SK-N-SH treated with all-trans-retinoic acid at 6 μM for 48 hours (cell line): ENCODE measurements at regions not wholly inside any gene's neighbourhood (a gene's known extent, or its start where the extent isn't known, plus 50 kb on each side); places are given as distances from the start of the nearest gene placed in this dataset.

Source experiments
- ATAC-seq: fragments of 200-7000 bp; cut with Tn5 transposase; 3 replicates; pipeline ENCODE4 v1.9.1; 2020; ENCODE audit warnings: mild to moderate bottlenecking, moderate library complexity
- ARNTL ChIP-seq: fragments of 450-650 bp; formaldehyde crosslinking; IDR thresholded peaks from 2 replicates; pipeline ENCODE4 v1.5.0; 2020; ENCODE audit warnings: low read depth, mild to moderate bottlenecking, moderate library complexity, borderline replicate concordance
- BACH2 ChIP-seq: fragments of 250-450 bp; sonication (Bioruptor Pico); IDR thresholded peaks from 2 replicates; pipeline ENCODE4 v1.9.0; 2021; ENCODE audit warnings: mild to moderate bottlenecking, borderline replicate concordance
- ESRRG ChIP-seq: fragments of 250-450 bp; sonication (Bioruptor Pico); IDR thresholded peaks from 2 replicates; pipeline ENCODE4 v1.6.1; 2021; ENCODE audit warnings: mild to moderate bottlenecking
- GLIS3 ChIP-seq: fragments of 250-450 bp; sonication (Bioruptor Pico); IDR thresholded peaks from 2 replicates; pipeline ENCODE4 v1.5.0; 2020; ENCODE audit warnings: mild to moderate bottlenecking, moderate library complexity
- ISL1 ChIP-seq: fragments of 250-450 bp; sonication (Bioruptor Pico); IDR thresholded peaks from 2 replicates; pipeline ENCODE4 v2.1.2; 2022; ENCODE audit warnings: mild to moderate bottlenecking, moderate library complexity
- OSR1 ChIP-seq: fragments of 250-450 bp; sonication (Bioruptor Pico); IDR thresholded peaks from 2 replicates; pipeline ENCODE4 v1.8.0; 2022; ENCODE audit warnings: moderate library complexity, mild to moderate bottlenecking, inconsistent platforms
- PATZ1 ChIP-seq: fragments of 250-450 bp; sonication (Bioruptor Pico); IDR thresholded peaks from 2 replicates; pipeline ENCODE4 v1.8.0; 2020; ENCODE audit warnings: mild to moderate bottlenecking, moderate library complexity, borderline replicate concordance
- PPARA ChIP-seq: fragments of 250-450 bp; sonication (Bioruptor Pico); IDR thresholded peaks from 2 replicates; pipeline ENCODE4 v1.5.0; 2020; ENCODE audit warnings: mild to moderate bottlenecking, borderline replicate concordance
- RARB ChIP-seq: fragments of 250-450 bp; sonication (Bioruptor Pico); IDR thresholded peaks from 2 replicates; pipeline ENCODE4 v1.8.0; 2021; ENCODE audit warnings: mild to moderate bottlenecking, moderate library complexity
- SNAI2 ChIP-seq: fragments of 250-450 bp; sonication (Bioruptor Pico); IDR thresholded peaks from 2 replicates; pipeline ENCODE4 v1.5.0; 2020; ENCODE audit warnings: mild to moderate bottlenecking, moderate library complexity
- TCF4 ChIP-seq: fragments of 250-450 bp; sonication (Bioruptor Pico); IDR thresholded peaks from 2 replicates; pipeline ENCODE4 v1.8.0; 2021; ENCODE audit warnings: mild to moderate bottlenecking, moderate library complexity, borderline replicate concordance
- TOX ChIP-seq: fragments of 250-450 bp; sonication (Bioruptor Pico); IDR thresholded peaks from 2 replicates; pipeline ENCODE4 v1.8.0; 2021; ENCODE audit warnings: mild to moderate bottlenecking, moderate library complexity, borderline replicate concordance
- TSHZ2 ChIP-seq: fragments of 250-450 bp; sonication (Bioruptor Pico); IDR thresholded peaks from 2 replicates; pipeline ENCODE4 v1.5.0; 2020; ENCODE audit warnings: mild to moderate bottlenecking, moderate library complexity
- ZC3H10 ChIP-seq: fragments of 250-450 bp; sonication (Bioruptor Pico); IDR thresholded peaks from 2 replicates; pipeline ENCODE4 v1.5.1; 2021; ENCODE audit warnings: mild to moderate bottlenecking, moderate library complexity
- ZFP3 ChIP-seq: fragments of 250-450 bp; sonication (Bioruptor Pico); IDR thresholded peaks from 2 replicates; pipeline ENCODE4 v1.5.0; 2020; ENCODE audit warnings: mild to moderate bottlenecking, moderate library complexity
- ZFP30 ChIP-seq: fragments of 450-650 bp; formaldehyde crosslinking; IDR thresholded peaks from 2 replicates; pipeline ENCODE4 v1.5.0; 2022; ENCODE audit warnings: mild to moderate bottlenecking, moderate library complexity
- ZNF565 ChIP-seq: fragments of 450-650 bp; formaldehyde crosslinking; conservative IDR thresholded peaks from 2 replicates; pipeline ENCODE4 v1.5.0; 2020; ENCODE audit warnings: low read depth, mild to moderate bottlenecking, moderate library complexity
- ZNF8 ChIP-seq: fragments of 450-650 bp; formaldehyde crosslinking; IDR thresholded peaks from 2 replicates; pipeline ENCODE4 v1.5.0; 2020; ENCODE audit warnings: mild to moderate bottlenecking, moderate library complexity
- TF ChIP-seq, protein P1 (sequence below): fragments of 250-450 bp; sonication (Bioruptor Pico); IDR thresholded peaks from 2 replicates; pipeline ENCODE4 v1.5.1; 2020; ENCODE audit warnings: low read depth, mild to moderate bottlenecking, moderate library complexity
- TF ChIP-seq, protein P2 (sequence below): fragments of 250-450 bp; sonication (Bioruptor Pico); IDR thresholded peaks from 2 replicates; pipeline ENCODE4 v1.5.1; 2021; ENCODE audit warnings: mild to moderate bottlenecking, moderate library complexity
- TF ChIP-seq, protein P3 (sequence below): fragments of 250-450 bp; sonication (Bioruptor Pico); IDR thresholded peaks from 2 replicates; pipeline ENCODE4 v1.8.0; 2021; ENCODE audit warnings: low read depth, mild to moderate bottlenecking, moderate library complexity, borderline replicate concordance

- no peak for ATAC-seq
- TF ChIP-seq ARNTL (CRISPR knock-in tag) (no peak), SNAI2 (CRISPR knock-in tag) (no peak), ZFP3 (CRISPR knock-in tag) (no peak), OSR1 (CRISPR knock-in tag) (no peak), TSHZ2 (CRISPR knock-in tag) (no peak), RARB (CRISPR knock-in tag) (no peak), TOX (no peak), ESRRG (CRISPR knock-in tag) (no peak)
- TF ChIP-seq, protein P1, sequence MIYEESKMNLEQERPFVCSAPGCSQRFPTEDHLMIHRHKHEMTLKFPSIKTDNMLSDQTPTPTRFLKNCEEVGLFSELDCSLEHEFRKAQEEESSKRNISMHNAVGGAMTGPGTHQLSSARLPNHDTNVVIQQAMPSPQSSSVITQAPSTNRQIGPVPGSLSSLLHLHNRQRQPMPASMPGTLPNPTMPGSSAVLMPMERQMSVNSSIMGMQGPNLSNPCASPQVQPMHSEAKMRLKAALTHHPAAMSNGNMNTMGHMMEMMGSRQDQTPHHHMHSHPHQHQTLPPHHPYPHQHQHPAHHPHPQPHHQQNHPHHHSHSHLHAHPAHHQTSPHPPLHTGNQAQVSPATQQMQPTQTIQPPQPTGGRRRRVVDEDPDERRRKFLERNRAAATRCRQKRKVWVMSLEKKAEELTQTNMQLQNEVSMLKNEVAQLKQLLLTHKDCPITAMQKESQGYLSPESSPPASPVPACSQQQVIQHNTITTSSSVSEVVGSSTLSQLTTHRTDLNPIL, result no peak
These were observed 83.2 kb upstream of the SSBP2 start for GRCh38 chr5:81834021-81834660.

- ATAC-seq, result no peak
- no peak for TF ChIP-seq ESRRG (CRISPR knock-in tag)
- TF ChIP-seq ZNF565 (CRISPR knock-in tag), result no peak
- TF ChIP-seq ZFP30 (CRISPR knock-in tag), result no peak
- no peak for TF ChIP-seq RARB (CRISPR knock-in tag)
- TF ChIP-seq, protein P2, sequence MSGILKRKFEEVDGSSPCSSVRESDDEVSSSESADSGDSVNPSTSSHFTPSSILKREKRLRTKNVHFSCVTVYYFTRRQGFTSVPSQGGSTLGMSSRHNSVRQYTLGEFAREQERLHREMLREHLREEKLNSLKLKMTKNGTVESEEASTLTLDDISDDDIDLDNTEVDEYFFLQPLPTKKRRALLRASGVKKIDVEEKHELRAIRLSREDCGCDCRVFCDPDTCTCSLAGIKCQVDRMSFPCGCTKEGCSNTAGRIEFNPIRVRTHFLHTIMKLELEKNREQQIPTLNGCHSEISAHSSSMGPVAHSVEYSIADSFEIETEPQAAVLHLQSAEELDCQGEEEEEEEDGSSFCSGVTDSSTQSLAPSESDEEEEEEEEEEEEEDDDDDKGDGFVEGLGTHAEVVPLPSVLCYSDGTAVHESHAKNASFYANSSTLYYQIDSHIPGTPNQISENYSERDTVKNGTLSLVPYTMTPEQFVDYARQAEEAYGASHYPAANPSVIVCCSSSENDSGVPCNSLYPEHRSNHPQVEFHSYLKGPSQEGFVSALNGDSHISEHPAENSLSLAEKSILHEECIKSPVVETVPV (CRISPR knock-in tag), result no peak
- TF ChIP-seq TSHZ2 (CRISPR knock-in tag), result no peak
- TF ChIP-seq PPARA (CRISPR knock-in tag), result no peak
- TF ChIP-seq ARNTL (CRISPR knock-in tag), result no peak
- no peak for TF ChIP-seq SNAI2 (CRISPR knock-in tag)
- no peak for TF ChIP-seq ZC3H10 (CRISPR knock-in tag)
- no peak for TF ChIP-seq BACH2
- TF ChIP-seq, protein P3, sequence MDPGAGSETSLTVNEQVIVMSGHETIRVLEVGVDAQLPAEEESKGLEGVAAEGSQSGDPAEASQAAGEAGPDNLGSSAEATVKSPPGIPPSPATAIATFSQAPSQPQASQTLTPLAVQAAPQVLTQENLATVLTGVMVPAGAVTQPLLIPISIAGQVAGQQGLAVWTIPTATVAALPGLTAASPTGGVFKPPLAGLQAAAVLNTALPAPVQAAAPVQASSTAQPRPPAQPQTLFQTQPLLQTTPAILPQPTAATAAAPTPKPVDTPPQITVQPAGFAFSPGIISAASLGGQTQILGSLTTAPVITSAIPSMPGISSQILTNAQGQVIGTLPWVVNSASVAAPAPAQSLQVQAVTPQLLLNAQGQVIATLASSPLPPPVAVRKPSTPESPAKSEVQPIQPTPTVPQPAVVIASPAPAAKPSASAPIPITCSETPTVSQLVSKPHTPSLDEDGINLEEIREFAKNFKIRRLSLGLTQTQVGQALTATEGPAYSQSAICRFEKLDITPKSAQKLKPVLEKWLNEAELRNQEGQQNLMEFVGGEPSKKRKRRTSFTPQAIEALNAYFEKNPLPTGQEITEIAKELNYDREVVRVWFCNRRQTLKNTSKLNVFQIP (CRISPR knock-in tag), result no peak
- TF ChIP-seq, all 23 proteins: peak for 0
These were observed 79.7 kb upstream of the SSBP2 start for GRCh38 chr5:81830596-81830995.

GRCh38 chr5:81829242-81829641 is 78.3 kb upstream of the SSBP2 start:
- TF ChIP-seq TCF4 (CRISPR knock-in tag) (no peak), PATZ1 (CRISPR knock-in tag) (no peak), ESRRG (CRISPR knock-in tag) (no peak), ISL1 (no peak), GLIS3 (CRISPR knock-in tag) (no peak), OSR1 (CRISPR knock-in tag) (no peak), TOX (no peak), ZNF565 (CRISPR knock-in tag) (no peak), ZNF8 (CRISPR knock-in tag) (no peak), ZC3H10 (CRISPR knock-in tag) (no peak)
- TF ChIP-seq, protein P2 (CRISPR knock-in tag), result no peak
- no peak for ATAC-seq
